Mesenteric fat pad (tissue), 1 donor: ENCODE measurements at regions not wholly inside any gene's neighbourhood (a gene's known extent, or its start where the extent isn't known, plus 50 kb on each side); places are given as distances from the start of the nearest gene placed in this dataset.

Experiments
- DNase-seq: peaks from one replicate; pipeline ENCODE4 v3.0.0-alpha.2; 2020; ENCODE audit warnings: low spot score
- donor health status: DM: yes; HTN: yes; CAD: no.

- DNase-seq = peak; percentile 39
Measured at GRCh38 chr5:1748271-1748670, 51.4 kb downstream of the MRPL36 start.

- peak; percentile 55 for DNase-seq
Measured at GRCh38 chr5:1747803-1748085, 51.9 kb downstream of the MRPL36 start.

- peak; percentile 59 for DNase-seq
Measured at GRCh38 chr5:1747079-1747802, 52.4 kb downstream of the MRPL36 start.

GRCh38 chr5:1746371-1747078 lies 53.1 kb downstream of the MRPL36 start:
- peak; percentile 89 for DNase-seq

- peak; percentile 87 for DNase-seq
Measured at GRCh38 chr5:1745796-1746370, 53.8 kb downstream of the MRPL36 start.

- DNase-seq = peak; percentile 82
Measured at GRCh38 chr5:1745123-1745795, 54.4 kb downstream of the MRPL36 start.

GRCh38 chr5:1744393-1745122 lies 55.1 kb downstream of the MRPL36 start:
- peak; percentile 82 for DNase-seq

GRCh38 chr5:1743769-1744085 lies 55.9 kb downstream of the MRPL36 start:
- no peak for DNase-seq

- DNase-seq = no peak
Measured at GRCh38 chr5:1743061-1743768, 56.4 kb downstream of the MRPL36 start.

- no peak for DNase-seq
Measured at GRCh38 chr5:1737790-1738405, 61.7 kb downstream of the MRPL36 start.

- no peak for DNase-seq
Measured at GRCh38 chr5:1736889-1737711, 62.5 kb downstream of the MRPL36 start.

- DNase-seq = no peak
Measured at GRCh38 chr5:1736065-1736464, 63.6 kb downstream of the MRPL36 start.

GRCh38 chr5:1735320-1735970 lies 64.2 kb downstream of the MRPL36 start:
- no peak for DNase-seq

GRCh38 chr5:1734908-1735289 lies 64.7 kb downstream of the MRPL36 start:
- DNase-seq = no peak

- DNase-seq = peak; percentile 78
Measured at GRCh38 chr5:1734271-1734907, 65.2 kb downstream of the MRPL36 start.

GRCh38 chr5:1733369-1733768 lies 66.3 kb downstream of the MRPL36 start:
- no peak for DNase-seq

- DNase-seq = no peak
Measured at GRCh38 chr5:1732945-1733344, 66.7 kb downstream of the MRPL36 start.

GRCh38 chr5:1732238-1732941 lies 67.2 kb downstream of the MRPL36 start:
- peak; percentile 86 for DNase-seq
